GM12801 (cell line): ENCODE measurements at regions not wholly inside any gene's neighbourhood (a gene's known extent, or its start where the extent isn't known, plus 50 kb on each side); places are given as distances from the start of the nearest gene placed in this dataset.

Experiments used
- CTCF ChIP-seq: IDR thresholded peaks from one replicate; pipeline ENCODE4 v1.5.1; 2011; ENCODE audit warnings: control low read depth; ENCODE audit not compliant: insufficient read length; ENCODE audit errors: extremely low read depth

GRCh38 chr1:79478728-79479373 is 472.3 kb upstream of the ADGRL4 start:
- no peak for TF ChIP-seq CTCF

GRCh38 chr1:79478160-79478559 is 471.6 kb upstream of the ADGRL4 start:
- no peak for TF ChIP-seq CTCF

- no peak for TF ChIP-seq CTCF
Observed at GRCh38 chr1:79472067-79472656, 465.6 kb upstream of the ADGRL4 start.

- no peak for TF ChIP-seq CTCF
Observed at GRCh38 chr1:79469139-79469538, 462.6 kb upstream of the ADGRL4 start.

- TF ChIP-seq CTCF = no peak
Observed at GRCh38 chr1:79460773-79461436, 454.4 kb upstream of the ADGRL4 start.

- TF ChIP-seq CTCF = no peak
Observed at GRCh38 chr1:79457562-79458224, 451.2 kb upstream of the ADGRL4 start.

GRCh38 chr1:79448426-79448825 is 441.9 kb upstream of the ADGRL4 start:
- no peak for TF ChIP-seq CTCF
